H1 (cell line): ENCODE measurements at regions not wholly inside any gene's neighbourhood (a gene's known extent, or its start where the extent isn't known, plus 50 kb on each side); places are given as distances from the start of the nearest gene placed in this dataset.

Source experiments
- CEBPB ChIP-seq: IDR thresholded peaks from 2 replicates; pipeline ENCODE4 v1.6.1; 2012; ENCODE audit warnings: low read depth, low read length
- TEAD4 ChIP-seq: IDR thresholded peaks from 2 replicates; pipeline ENCODE4 v1.6.1; 2012; ENCODE audit warnings: low read depth, low read length, inconsistent platforms, mixed read lengths

GRCh38 chr10:10627414-10627813 lies 390.3 kb upstream of the CELF2 start:
- no peak for TF ChIP-seq TEAD4
- TF ChIP-seq CEBPB = no peak
